ENCODE measurements at regions not wholly inside any gene's neighbourhood (a gene's known extent, or its start where the extent isn't known, plus 50 kb on each side); places are given as distances from the start of the nearest gene placed in this dataset.

GRCh38 chr13:22144806-22145205, 473.9 kb downstream of the FGF9 start:
- no peak for DNase-seq
- Histone ChIP-seq H3K9me3 (no peaks in the 10 kb centered on the region), H3K36me3 (no peaks in the 10 kb centered on the region), H3K4me1 (no peaks in the 10 kb centered on the region), H3K27ac (no peak overlapping the region), H3K27me3 (no peaks in the 10 kb centered on the region), H3K4me3 (no peak overlapping the region)
- 93 to 97% methylated on average over 2 of the region's 2 CpGs for WGBS, 2 donors
- intact Hi-C loops (cut with DNase I): no loop called here
- TF ChIP-seq POLR2AphosphoS5 (IDR thresholded peaks at IDR 0.05) (no peak), EP300 (IDR thresholded peaks at IDR 0.05) (no peak), POLR2A (IDR thresholded peaks at IDR 0.05) (no peak), CTCF (IDR thresholded peaks at IDR 0.05) (no peak)

GRCh38 chr13:22148187-22148586, 477.3 kb downstream of the FGF9 start:
- no peaks in the 10 kb centered on the region for H3K27me3 ChIP-seq
- DNase-seq: no peak
- no peaks in the 10 kb centered on the region for H3K9me3 ChIP-seq
- no peak overlapping the region for H3K27ac ChIP-seq
- 92 to 93% methylated on average over 3 of the region's 3 CpGs for WGBS, 2 donors
- H3K36me3 ChIP-seq: no peaks in the 10 kb centered on the region
- TF ChIP-seq POLR2AphosphoS5 (IDR thresholded peaks at IDR 0.05) (no peak), POLR2A (IDR thresholded peaks at IDR 0.05) (no peak), EP300 (IDR thresholded peaks at IDR 0.05) (no peak), CTCF (IDR thresholded peaks at IDR 0.05) (no peak)
- intact Hi-C loops (cut with DNase I): no loop called here
- no peak overlapping the region for H3K4me3 ChIP-seq
- no peaks in the 10 kb centered on the region for H3K4me1 ChIP-seq

GRCh38 chr13:22152751-22153150, 481.9 kb downstream of the FGF9 start:
- Histone ChIP-seq H3K27ac (no peak overlapping the region), H3K36me3 (no peaks in the 10 kb centered on the region), H3K4me1 (no peaks in the 10 kb centered on the region), H3K27me3 (no peaks in the 10 kb centered on the region), H3K9me3 (no peaks in the 10 kb centered on the region), H3K4me3 (no peak overlapping the region)
- intact Hi-C loops (cut with DNase I): no loop called here
- no peak for TF ChIP-seq EP300 (IDR thresholded peaks at IDR 0.05)
- no peak for TF ChIP-seq CTCF (IDR thresholded peaks at IDR 0.05)
- DNase-seq: no peak
- 95% methylated on average over 2 of the region's 2 CpGs for WGBS, 2 donors

- no peaks in the 10 kb centered on the region for H3K9me3 ChIP-seq
- H3K4me1 ChIP-seq: no peaks in the 10 kb centered on the region
- no peaks in the 10 kb centered on the region for H3K36me3 ChIP-seq
- H3K4me3 ChIP-seq: no peak overlapping the region
- no peaks in the 10 kb centered on the region for H3K27me3 ChIP-seq
- H3K27ac ChIP-seq: no peak overlapping the region
- intact Hi-C loops (cut with DNase I): no loop called here
- no peak for DNase-seq
- TF ChIP-seq POLR2AphosphoS5 (IDR thresholded peaks at IDR 0.05) (no peak), CTCF (IDR thresholded peaks at IDR 0.05) (no peak), EP300 (IDR thresholded peaks at IDR 0.05) (no peak), POLR2A (IDR thresholded peaks at IDR 0.05) (no peak)
- WGBS, 2 donors: 78 to 95% methylated on average over 3 of the region's 3 CpGs
These were observed 483.2 kb downstream of the FGF9 start for GRCh38 chr13:22154041-22154440.

- H3K4me1 ChIP-seq: no peaks in the 10 kb centered on the region
- intact Hi-C loops (cut with DNase I): no loop called here
- WGBS, 2 donors: 74 to 88% methylated on average over 3 of the region's 3 CpGs
- DNase-seq: no peak
- H3K9me3 ChIP-seq: no peaks in the 10 kb centered on the region
- H3K27ac ChIP-seq: no peak overlapping the region
- no peaks in the 10 kb centered on the region for H3K36me3 ChIP-seq
- no peak overlapping the region for H3K4me3 ChIP-seq
- no peaks in the 10 kb centered on the region for H3K27me3 ChIP-seq
- no peak for TF ChIP-seq POLR2A (IDR thresholded peaks at IDR 0.05)
These were observed 491.0 kb downstream of the FGF9 start for GRCh38 chr13:22161871-22162270.
